ENCODE measurements at regions not wholly inside any gene's neighbourhood (a gene's known extent, or its start where the extent isn't known, plus 50 kb on each side); places are given as distances from the start of the nearest gene placed in this dataset.

DNA sequence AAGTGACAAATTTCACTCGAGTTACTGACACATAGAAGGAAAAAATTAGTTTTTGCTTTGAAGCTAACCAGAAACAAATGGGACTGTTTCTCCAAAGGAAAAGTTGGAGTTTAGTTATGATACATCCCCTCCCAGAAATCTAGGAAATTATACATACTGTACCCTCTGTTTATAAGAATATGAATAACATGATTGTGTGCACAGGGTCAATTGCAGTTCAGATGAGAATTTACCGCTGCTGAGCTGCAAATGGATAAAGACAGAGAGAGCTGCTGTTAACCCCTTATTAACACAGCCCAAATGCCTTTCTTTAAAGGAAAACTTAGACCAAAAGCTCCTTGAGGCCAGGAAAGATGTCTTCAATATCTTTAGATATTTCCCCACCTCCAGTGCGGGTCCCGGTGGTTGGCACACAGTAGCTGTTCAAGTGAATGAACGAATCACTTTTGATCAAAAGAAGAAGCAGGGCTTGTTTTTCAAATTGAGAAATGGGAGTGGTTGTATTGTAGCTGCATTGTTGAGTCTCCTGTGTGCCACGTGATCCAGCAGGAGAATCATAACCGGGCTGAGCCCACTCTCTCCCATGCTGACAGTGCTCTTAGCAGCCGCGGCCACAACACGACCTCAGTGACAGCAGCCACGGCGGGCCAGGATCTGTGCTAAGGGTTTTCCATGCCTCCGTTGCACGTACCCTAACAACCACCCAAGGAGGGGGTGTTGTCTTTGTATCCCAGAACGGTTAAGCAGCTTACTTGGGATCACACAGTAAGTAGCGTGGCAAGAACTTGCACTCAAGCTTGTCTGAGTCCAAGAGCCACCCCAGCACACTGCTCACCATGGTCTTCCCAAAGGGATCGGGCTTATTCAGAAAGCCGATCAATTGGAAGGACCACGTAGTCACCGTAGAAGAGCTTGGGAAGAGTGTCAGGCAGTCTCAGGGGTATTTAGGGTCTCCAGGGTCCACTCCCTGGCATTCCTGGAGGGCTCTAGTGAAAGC is 53.5 kb upstream of the BMP6 start:
- H3K27me3 ChIP-seq (ENCODE audit: low read depth): peaks cover 47% of the 10 kb centered on the region
- intact Hi-C loops (cut with micrococcal nuclease): no loop called here
- H3K27ac ChIP-seq (replicated peaks): no peak overlapping the region
- DNase-seq: no peak
- H3K9me3 ChIP-seq (replicated peaks): no peaks in the 10 kb centered on the region
- peaks cover 19% of the 10 kb centered on the region for H3K4me1 ChIP-seq
- H3K36me3 ChIP-seq: no peaks in the 10 kb centered on the region
- TF ChIP-seq, protein P1, sequence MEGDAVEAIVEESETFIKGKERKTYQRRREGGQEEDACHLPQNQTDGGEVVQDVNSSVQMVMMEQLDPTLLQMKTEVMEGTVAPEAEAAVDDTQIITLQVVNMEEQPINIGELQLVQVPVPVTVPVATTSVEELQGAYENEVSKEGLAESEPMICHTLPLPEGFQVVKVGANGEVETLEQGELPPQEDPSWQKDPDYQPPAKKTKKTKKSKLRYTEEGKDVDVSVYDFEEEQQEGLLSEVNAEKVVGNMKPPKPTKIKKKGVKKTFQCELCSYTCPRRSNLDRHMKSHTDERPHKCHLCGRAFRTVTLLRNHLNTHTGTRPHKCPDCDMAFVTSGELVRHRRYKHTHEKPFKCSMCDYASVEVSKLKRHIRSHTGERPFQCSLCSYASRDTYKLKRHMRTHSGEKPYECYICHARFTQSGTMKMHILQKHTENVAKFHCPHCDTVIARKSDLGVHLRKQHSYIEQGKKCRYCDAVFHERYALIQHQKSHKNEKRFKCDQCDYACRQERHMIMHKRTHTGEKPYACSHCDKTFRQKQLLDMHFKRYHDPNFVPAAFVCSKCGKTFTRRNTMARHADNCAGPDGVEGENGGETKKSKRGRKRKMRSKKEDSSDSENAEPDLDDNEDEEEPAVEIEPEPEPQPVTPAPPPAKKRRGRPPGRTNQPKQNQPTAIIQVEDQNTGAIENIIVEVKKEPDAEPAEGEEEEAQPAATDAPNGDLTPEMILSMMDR (IDR thresholded peaks at IDR 0.05; ENCODE audit: borderline replicate concordance): no peak
- peak overlapping the region; percentile 48 for H3K4me3 ChIP-seq

DNA sequence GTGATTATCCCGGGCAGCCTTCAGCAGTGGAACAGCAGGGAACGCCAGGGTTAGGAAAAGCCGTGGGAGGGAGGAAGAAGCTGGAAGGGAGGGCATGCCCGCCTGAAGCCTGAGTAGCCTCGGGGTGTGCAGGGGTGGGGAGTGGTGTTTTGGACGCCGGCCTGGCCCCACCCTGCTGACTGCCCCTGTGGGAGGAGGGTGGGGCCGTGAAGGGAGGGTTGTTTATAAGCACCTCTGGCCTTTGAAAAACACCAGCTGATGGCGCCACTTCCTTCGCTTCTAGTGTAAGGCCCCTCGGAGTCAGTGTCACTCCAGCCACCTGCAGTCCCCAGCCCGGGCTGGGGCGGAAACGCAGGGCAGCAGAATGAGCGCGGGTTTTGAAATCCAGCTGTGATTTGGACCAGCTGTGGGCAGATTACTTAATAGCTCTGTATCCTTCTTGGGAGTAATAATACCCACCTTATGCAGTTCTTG is 52.8 kb upstream of the BMP6 start:
- Histone ChIP-seq H3K9me3 (replicated peaks) (no peaks in the 10 kb centered on the region), H3K27ac (replicated peaks) (no peak overlapping the region), H3K27me3 (ENCODE audit: low read depth) (peaks cover 54% of the 10 kb centered on the region), H3K36me3 (no peaks in the 10 kb centered on the region), H3K4me3 (peak overlapping the region; percentile 48), H3K4me1 (peaks cover 19% of the 10 kb centered on the region)
- intact Hi-C loops (cut with micrococcal nuclease): no loop called here
- TF ChIP-seq, protein P1 (IDR thresholded peaks at IDR 0.05; ENCODE audit: borderline replicate concordance): peak; percentile 13
- DNase-seq: peak; percentile 36

DNA sequence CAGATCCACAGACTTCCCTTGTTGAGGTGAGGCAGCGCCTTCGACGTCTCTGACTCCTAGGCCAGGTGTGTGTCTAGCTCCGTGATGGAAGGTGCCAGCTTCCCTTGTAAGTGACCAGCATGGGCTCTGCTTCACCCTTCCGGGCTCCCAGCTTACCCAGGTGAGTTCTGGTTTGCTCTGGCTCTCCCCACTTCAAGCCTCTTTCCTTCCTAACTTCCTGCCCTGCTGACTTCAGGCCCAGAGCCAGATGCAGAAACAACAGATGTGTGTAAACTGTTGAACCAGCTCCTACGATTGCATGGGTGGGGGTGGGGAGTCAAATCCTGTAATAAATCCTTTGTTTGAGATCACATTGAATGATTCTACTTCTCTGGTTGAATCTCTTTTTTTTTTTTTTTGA is 51.6 kb upstream of the BMP6 start:
- Histone ChIP-seq H3K36me3 (no peaks in the 10 kb centered on the region), H3K4me3 (no peak overlapping the region), H3K9me3 (replicated peaks) (no peaks in the 10 kb centered on the region), H3K4me1 (peaks cover 19% of the 10 kb centered on the region), H3K27ac (replicated peaks) (no peak overlapping the region), H3K27me3 (ENCODE audit: low read depth) (peaks cover 64% of the 10 kb centered on the region)
- TF ChIP-seq, protein P1 (IDR thresholded peaks at IDR 0.05; ENCODE audit: borderline replicate concordance): no peak
- intact Hi-C loops (cut with micrococcal nuclease): no loop called here
- DNase-seq: no peak

DNA sequence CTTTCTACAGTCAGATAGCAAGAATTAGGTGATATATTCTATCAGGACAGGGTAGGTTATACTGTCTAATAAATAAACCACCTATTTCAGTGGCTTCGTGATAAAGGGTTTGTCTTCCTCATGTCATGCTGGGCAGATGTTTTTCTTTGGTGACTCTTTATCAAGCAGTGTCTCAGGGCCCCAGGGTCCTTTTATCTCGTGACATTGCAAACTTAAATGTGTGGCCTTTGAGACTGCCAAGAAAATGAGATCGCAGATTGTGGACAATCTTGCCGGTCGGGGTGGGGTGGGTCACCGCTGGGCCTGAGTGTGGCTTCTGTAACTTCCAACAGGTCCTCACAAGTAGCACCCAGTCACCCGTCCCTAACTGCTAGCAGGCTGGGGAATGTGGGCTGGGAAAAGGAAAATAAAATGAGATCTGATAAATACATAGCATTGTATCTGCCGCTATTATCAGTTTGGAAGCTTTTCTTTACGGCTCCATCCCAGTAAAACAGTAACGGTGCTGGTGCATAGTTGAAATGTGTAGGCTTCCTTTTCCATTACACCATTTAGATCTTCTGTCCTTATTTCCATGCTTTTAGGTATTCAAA is 50.5 kb upstream of the BMP6 start:
- no peak overlapping the region for H3K4me3 ChIP-seq
- intact Hi-C loops (cut with micrococcal nuclease): no loop called here
- no peaks in the 10 kb centered on the region for H3K9me3 ChIP-seq (replicated peaks)
- no peak for DNase-seq
- TF ChIP-seq, protein P1 (IDR thresholded peaks at IDR 0.05; ENCODE audit: borderline replicate concordance): no peak
- H3K36me3 ChIP-seq: no peaks in the 10 kb centered on the region
- no peak overlapping the region for H3K27ac ChIP-seq (replicated peaks)
- peaks cover 76% of the 10 kb centered on the region for H3K27me3 ChIP-seq (ENCODE audit: low read depth)
- H3K4me1 ChIP-seq: peaks cover 19% of the 10 kb centered on the region
